Adrenal gland (tissue), 5 donors: ENCODE measurements at regions not wholly inside any gene's neighbourhood (a gene's known extent, or its start where the extent isn't known, plus 50 kb on each side); places are given as distances from the start of the nearest gene placed in this dataset.

Source experiments
- CTCF ChIP-seq, 6 experiments: fragments of 450-650 bp in 4 of 6; fragments of 200-600 bp in 2 of 6; sonication (generic) in 1 of 6; IDR thresholded peaks; 1 replicate in 5 of 6; 2 replicates in 1 of 6; pipeline versions ENCODE4 v1.5.1 to v1.8.0; 2016 to 2021; ENCODE audit warnings: antibody characterized with exemption in 6 of 6, mild to moderate bottlenecking in 2 of 6, moderate library complexity in 1 of 6
- POLR2A ChIP-seq, 2 donors: fragments of 450-650 bp; IDR thresholded peaks; one replicate each; pipeline ENCODE4 v1.6.1; 2017; ENCODE audit warnings: antibody characterized with exemption in 2 of 2, mild to moderate bottlenecking in 2 of 2, moderate library complexity in 1 of 2
- donor health status: DM: no; HTN: no; CAD: no.

- TF ChIP-seq CTCF (IDR thresholded peaks at IDR 0.05) = no peak
- no peak for TF ChIP-seq POLR2A (IDR thresholded peaks at IDR 0.05)
Measured at GRCh38 chr7:113008755-113009154, 77.9 kb downstream of the GPR85 start.
